ENCODE measurements at regions not wholly inside any gene's neighbourhood (a gene's known extent, or its start where the extent isn't known, plus 50 kb on each side); places are given as distances from the start of the nearest gene placed in this dataset.

DNA sequence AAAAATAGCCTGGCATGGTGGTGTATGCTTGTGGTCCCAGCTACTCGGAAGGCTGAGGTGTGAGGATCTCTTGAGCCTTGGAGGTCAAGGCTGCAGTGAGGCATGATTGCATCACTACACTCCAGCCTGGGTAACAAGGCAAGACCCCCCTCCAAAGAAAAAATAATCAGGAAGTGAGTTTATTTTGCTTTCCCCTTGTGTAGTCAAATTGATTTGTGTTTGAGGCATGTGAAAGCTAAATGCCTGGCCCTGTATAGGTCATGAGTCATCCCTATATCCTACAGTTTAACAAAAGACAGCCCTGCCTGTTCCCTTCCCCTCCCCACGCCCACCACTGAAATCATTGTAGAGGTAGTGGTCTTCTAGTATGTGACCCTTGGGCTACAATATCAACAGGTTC, 241.4 kb upstream of the JUN start:
- Histone ChIP-seq H3K4me3 (no peak overlapping the region), H3K27me3 (no peaks in the 10 kb centered on the region), H3K4me1 (peaks cover 0 to 3% of the 10 kb centered on the region in 2 donors), H3K27ac (no peak overlapping the region), H3K36me3 (no peaks in the 10 kb centered on the region), H3K9me3 (no peaks in the 10 kb centered on the region)
- intact Hi-C loops (cut with DNase I) = no loop called here
- peak in 1 of 2 donors; percentile 24 for DNase-seq (ENCODE audit: low spot score in 2 of 2)
- TF ChIP-seq, protein P1, sequence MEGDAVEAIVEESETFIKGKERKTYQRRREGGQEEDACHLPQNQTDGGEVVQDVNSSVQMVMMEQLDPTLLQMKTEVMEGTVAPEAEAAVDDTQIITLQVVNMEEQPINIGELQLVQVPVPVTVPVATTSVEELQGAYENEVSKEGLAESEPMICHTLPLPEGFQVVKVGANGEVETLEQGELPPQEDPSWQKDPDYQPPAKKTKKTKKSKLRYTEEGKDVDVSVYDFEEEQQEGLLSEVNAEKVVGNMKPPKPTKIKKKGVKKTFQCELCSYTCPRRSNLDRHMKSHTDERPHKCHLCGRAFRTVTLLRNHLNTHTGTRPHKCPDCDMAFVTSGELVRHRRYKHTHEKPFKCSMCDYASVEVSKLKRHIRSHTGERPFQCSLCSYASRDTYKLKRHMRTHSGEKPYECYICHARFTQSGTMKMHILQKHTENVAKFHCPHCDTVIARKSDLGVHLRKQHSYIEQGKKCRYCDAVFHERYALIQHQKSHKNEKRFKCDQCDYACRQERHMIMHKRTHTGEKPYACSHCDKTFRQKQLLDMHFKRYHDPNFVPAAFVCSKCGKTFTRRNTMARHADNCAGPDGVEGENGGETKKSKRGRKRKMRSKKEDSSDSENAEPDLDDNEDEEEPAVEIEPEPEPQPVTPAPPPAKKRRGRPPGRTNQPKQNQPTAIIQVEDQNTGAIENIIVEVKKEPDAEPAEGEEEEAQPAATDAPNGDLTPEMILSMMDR (IDR thresholded peaks at IDR 0.05) = no peak

DNA sequence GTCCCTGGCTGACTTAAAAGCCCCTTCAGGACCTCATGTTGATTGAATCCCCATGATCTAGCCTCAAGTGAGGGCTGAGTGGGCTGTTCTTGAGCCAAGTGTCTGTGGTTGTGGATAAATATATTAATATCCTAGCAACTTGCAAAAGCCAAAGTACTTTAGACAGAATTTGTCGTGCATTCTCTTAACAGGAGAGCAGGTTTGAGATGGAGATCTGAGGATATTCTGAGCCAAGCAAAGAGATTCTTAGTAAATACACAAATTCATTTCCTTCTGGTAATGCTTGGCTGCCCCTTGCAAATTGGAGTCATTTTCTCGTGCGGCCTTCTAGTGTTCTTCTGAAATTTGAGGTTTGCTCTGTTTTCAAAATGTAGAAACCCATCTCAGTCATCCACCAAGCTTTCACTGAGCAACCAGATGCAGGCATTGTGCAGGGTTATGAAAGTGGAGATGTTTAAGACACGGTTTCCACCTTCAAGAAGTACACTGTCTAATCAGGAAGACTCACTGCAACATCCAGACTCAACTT, 242.1 kb upstream of the JUN start:
- H3K36me3 ChIP-seq = no peaks in the 10 kb centered on the region
- no peaks in the 10 kb centered on the region for H3K27me3 ChIP-seq
- no peaks in the 10 kb centered on the region for H3K9me3 ChIP-seq
- H3K4me3 ChIP-seq = no peak overlapping the region
- intact Hi-C loops (cut with DNase I) = no loop called here
- peak in 1 of 2 donors; percentile 46 for DNase-seq (ENCODE audit: low spot score in 2 of 2)
- H3K27ac ChIP-seq = no peak overlapping the region
- no peaks in the 10 kb centered on the region for H3K4me1 ChIP-seq
- TF ChIP-seq, protein P1 (IDR thresholded peaks at IDR 0.05) = no peak

GRCh38 chr1:59026472-59026948, 242.7 kb upstream of the JUN start:
- H3K36me3 ChIP-seq = no peaks in the 10 kb centered on the region
- H3K27me3 ChIP-seq = no peaks in the 10 kb centered on the region
- no peaks in the 10 kb centered on the region for H3K4me1 ChIP-seq
- DNase-seq (ENCODE audit: low spot score in 2 of 2) = peak in 1 of 2 donors; percentile 8
- TF ChIP-seq, protein P1 (IDR thresholded peaks at IDR 0.05) = no peak
- H3K27ac ChIP-seq = no peak overlapping the region
- intact Hi-C loops (cut with DNase I) = no loop called here
- no peak overlapping the region for H3K4me3 ChIP-seq
- no peaks in the 10 kb centered on the region for H3K9me3 ChIP-seq

GRCh38 chr1:59027177-59027576, 243.3 kb upstream of the JUN start:
- intact Hi-C loops (cut with DNase I) = no loop called here
- TF ChIP-seq, protein P1 (IDR thresholded peaks at IDR 0.05) = no peak
- H3K9me3 ChIP-seq = no peaks in the 10 kb centered on the region

DNA sequence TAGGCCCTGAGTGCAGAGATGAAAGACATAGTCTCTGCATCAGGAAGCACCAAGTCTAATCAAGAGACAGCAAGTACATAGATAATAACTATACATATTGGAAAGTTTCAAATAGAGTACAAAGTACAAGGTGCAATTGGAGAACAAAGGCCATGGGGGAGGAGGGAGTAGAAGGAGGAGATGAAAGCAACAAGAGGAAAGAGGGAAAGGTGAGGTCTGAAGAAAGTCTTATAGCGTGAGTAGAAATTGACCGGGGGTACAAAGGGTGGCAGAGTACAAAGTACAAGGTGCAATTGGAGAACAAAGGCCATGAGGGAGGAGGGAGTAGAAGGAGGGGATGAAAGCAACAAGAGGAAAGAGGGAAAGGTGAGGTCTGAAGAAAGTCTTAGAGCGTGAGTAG, 244.2 kb upstream of the JUN start:
- no peaks in the 10 kb centered on the region for H3K4me1 ChIP-seq
- H3K27me3 ChIP-seq = no peaks in the 10 kb centered on the region
- no peak overlapping the region for H3K27ac ChIP-seq
- intact Hi-C loops (cut with DNase I) = no loop called here
- peak in 1 of 2 donors; percentile 1 for DNase-seq (ENCODE audit: low spot score in 2 of 2)
- H3K36me3 ChIP-seq = no peaks in the 10 kb centered on the region
- TF ChIP-seq, protein P1 (IDR thresholded peaks at IDR 0.05) = no peak
- no peak overlapping the region for H3K4me3 ChIP-seq
- H3K9me3 ChIP-seq = no peaks in the 10 kb centered on the region

More at GRCh38 chr1:59027177-59027576, 243.3 kb upstream of the JUN start:
- Histone ChIP-seq H3K4me3 (no peak overlapping the region), H3K27ac (no peak overlapping the region), H3K4me1 (no peaks in the 10 kb centered on the region), H3K36me3 (no peaks in the 10 kb centered on the region), H3K27me3 (no peaks in the 10 kb centered on the region)
- DNase-seq (ENCODE audit: low spot score in 2 of 2) = peak in 1 of 2 donors; percentile 2

Measured in ascending aorta (tissue), 2 donors.